SK-N-SH (cell line): ENCODE measurements at regions not wholly inside any gene's neighbourhood (a gene's known extent, or its start where the extent isn't known, plus 50 kb on each side); places are given as distances from the start of the nearest gene placed in this dataset.

ENCODE experiments used
- CTCF ChIP-seq: fragments of 200-600 bp; sonication (generic); IDR thresholded peaks from 2 replicates; pipeline ENCODE4 v1.6.1; 2017; ENCODE audit warnings: antibody characterized with exemption, mild to moderate bottlenecking, moderate library complexity
- RCOR1 ChIP-seq: fragments of 150-350 bp; IDR thresholded peaks from 2 replicates; pipeline ENCODE4 v1.6.1; 2017; ENCODE audit warnings: antibody characterized with exemption, low read length
- RXRA ChIP-seq: IDR thresholded peaks from 2 replicates; pipeline ENCODE4 v1.4.0; 2012; ENCODE audit warnings: low read depth, mild to moderate bottlenecking, borderline replicate concordance
- SIN3A ChIP-seq: IDR thresholded peaks from 2 replicates; pipeline ENCODE4 v1.6.1; 2012; ENCODE audit warnings: low read depth, mild to moderate bottlenecking, low read length, moderate library complexity, borderline replicate concordance
- TCF12 ChIP-seq: IDR thresholded peaks from 2 replicates; pipeline ENCODE4 v1.4.0; 2012
- TEAD4 ChIP-seq: IDR thresholded peaks from 2 replicates; pipeline ENCODE4 v1.4.0; 2012; ENCODE audit warnings: mild to moderate bottlenecking, borderline replicate concordance; ENCODE audit not compliant: insufficient read depth

- TF ChIP-seq CTCF (no peak), RCOR1 (no peak), TEAD4 (no peak), TCF12 (no peak), SIN3A (no peak), RXRA (no peak)
Observed at GRCh38 chr10:109450702-109451101, 472.6 kb downstream of the XPNPEP1 start.
